ENCODE measurements at regions not wholly inside any gene's neighbourhood (a gene's known extent, or its start where the extent isn't known, plus 50 kb on each side); places are given as distances from the start of the nearest gene placed in this dataset.
A peak's percentile ranks its signal among the peaks of the same experiment; 100 is the strongest.

- ATAC-seq (peak; percentile 24 to 45 (median 42)), DNase-seq (no peak)
- Histone ChIP-seq H3K27me3 (no peaks in the 10 kb centered on the region), H3K4me1 (peaks cover 0 to 20% (median 5%) of the 10 kb centered on the region in 4 donors), H3K36me3 (no peaks in the 10 kb centered on the region), H3K4me3 (no peak overlapping the region), H3K9me3 (no peaks in the 10 kb centered on the region), H3K27ac (no peak overlapping the region)
- intact Hi-C loops (cut with DNase I): no loop called here
- 24% methylated on average over 4 of the region's 4 CpGs for WGBS (ENCODE audit: insufficient coverage, low coverage, low lambda C conversion rate, missing lambda C conversion rate)
- TF ChIP-seq CTCF (IDR thresholded peaks at IDR 0.05) (peak in 2 of 4 donors; percentile 10 to 34), POLR2A (IDR thresholded peaks at IDR 0.05) (no peak)
Measured at GRCh38 chr5:92644266-92644886, 936.6 kb downstream of the NR2F1-AS1 start.

GRCh38 chr5:92641031-92641962 is 939.7 kb downstream of the NR2F1-AS1 start:
- Histone ChIP-seq H3K27ac (peak overlapping the region; percentile 52 to 86 (median 81)), H3K4me1 (peaks cover 0 to 20% (median 5%) of the 10 kb centered on the region in 4 donors), H3K27me3 (no peaks in the 10 kb centered on the region), H3K9me3 (no peaks in the 10 kb centered on the region), H3K36me3 (no peaks in the 10 kb centered on the region), H3K4me3 (peak overlapping the region; percentile 14 to 48 (median 29))
- TF ChIP-seq POLR2A (IDR thresholded peaks at IDR 0.05) (no peak), CTCF (IDR thresholded peaks at IDR 0.05) (no peak)
- ATAC-seq (peak; percentile 88 to 94 (median 93)), DNase-seq (peak; percentile 22 to 65 (median 29))
- 2% methylated on average over 10 of the region's 10 CpGs for WGBS (ENCODE audit: insufficient coverage, low coverage, low lambda C conversion rate, missing lambda C conversion rate)
- intact Hi-C loops (cut with DNase I): no loop called here

GRCh38 chr5:92640340-92640739 is 940.7 kb downstream of the NR2F1-AS1 start:
- no peak for DNase-seq
- ATAC-seq: no peak
- TF ChIP-seq POLR2A (IDR thresholded peaks at IDR 0.05): no peak
- TF ChIP-seq CTCF (IDR thresholded peaks at IDR 0.05): no peak
- Histone ChIP-seq H3K4me3 (no peak overlapping the region), H3K36me3 (no peaks in the 10 kb centered on the region), H3K9me3 (no peaks in the 10 kb centered on the region), H3K4me1 (peaks cover 0 to 20% (median 5%) of the 10 kb centered on the region in 4 donors), H3K27ac (peak overlapping the region in 2 of 3 donors; percentile 81 to 86), H3K27me3 (no peaks in the 10 kb centered on the region)
- intact Hi-C loops (cut with DNase I): no loop called here
- WGBS (ENCODE audit: insufficient coverage, low coverage, low lambda C conversion rate, missing lambda C conversion rate): 94% methylated on average over 3 of the region's 3 CpGs

GRCh38 chr5:92637960-92638359 is 943.1 kb downstream of the NR2F1-AS1 start:
- intact Hi-C loops (cut with DNase I): no loop called here
- no peak for ATAC-seq
- Histone ChIP-seq H3K9me3 (no peaks in the 10 kb centered on the region), H3K36me3 (no peaks in the 10 kb centered on the region), H3K4me1 (peaks cover 0 to 12% (median 5%) of the 10 kb centered on the region in 4 donors), H3K4me3 (no peak overlapping the region), H3K27ac (no peak overlapping the region), H3K27me3 (no peaks in the 10 kb centered on the region)
- 77% methylated on average over 4 of the region's 4 CpGs for WGBS (ENCODE audit: insufficient coverage, low coverage, low lambda C conversion rate, missing lambda C conversion rate)
- DNase-seq: no peak
- TF ChIP-seq POLR2A (IDR thresholded peaks at IDR 0.05) (no peak), CTCF (IDR thresholded peaks at IDR 0.05) (no peak)
